DND-41 (cell line): ENCODE measurements at regions not wholly inside any gene's neighbourhood (a gene's known extent, or its start where the extent isn't known, plus 50 kb on each side); places are given as distances from the start of the nearest gene placed in this dataset.
"Not testable (repeated sequence)": the region's sequence is repeated elsewhere in the genome, so short reads cannot be mapped to it uniquely, and the experiment has no call there.

Experiments used
- ATAC-seq: fragments of 200-7000 bp; cut with Tn5 transposase; 3 replicates; pipeline ENCODE4 v1.9.1; 2021; ENCODE audit warnings: low read depth; ENCODE audit not compliant: insufficient read depth
- DNase-seq: peaks from one replicate; pipeline ENCODE4 v3.0.0-alpha.2; 2020
- H2AFZ ChIP-seq: 2 replicates; pipeline ENCODE4 v1.6.0; 2012; ENCODE audit warnings: low read depth, low read length
- H3K27ac ChIP-seq: 2 replicates; pipeline ENCODE4 v1.5.1; 2012; ENCODE audit warnings: low read length, inconsistent platforms
- H3K27me3 ChIP-seq: fragments of 200-600 bp; sonication (generic); 2 replicates; pipeline ENCODE4 v1.6.0; 2012; ENCODE audit warnings: low read length, mild to moderate bottlenecking, inconsistent platforms; ENCODE audit not compliant: insufficient read depth, poor library complexity
- H3K36me3 ChIP-seq: 2 replicates; pipeline ENCODE4 v1.5.1; 2012; ENCODE audit warnings: low read length, inconsistent platforms; ENCODE audit not compliant: insufficient read depth
- H3K4me1 ChIP-seq: 2 replicates; pipeline ENCODE4 v1.5.1; 2012; ENCODE audit warnings: mild to moderate bottlenecking, low read length; ENCODE audit not compliant: insufficient read depth
- H3K4me2 ChIP-seq: 2 replicates; pipeline ENCODE4 v1.6.0; 2012; ENCODE audit warnings: mild to moderate bottlenecking, moderate library complexity, low read length, inconsistent platforms; ENCODE audit not compliant: insufficient read depth
- H3K4me3 ChIP-seq, 2 experiments: fragments of 200-600 bp in 1 of 2; shearing (Covaris generic) in 1 of 2; 2 replicates each; pipeline ENCODE4 v1.5.1; 2012 to 2016; ENCODE audit warnings: inconsistent platforms in 2 of 2, low read length in 2 of 2, mild to moderate bottlenecking in 2 of 2, low read depth in 1 of 2, moderate library complexity in 1 of 2
- H3K79me2 ChIP-seq: 2 replicates; pipeline ENCODE4 v1.6.0; 2012; ENCODE audit warnings: low read length, inconsistent platforms; ENCODE audit not compliant: insufficient read depth
- H3K9ac ChIP-seq: 2 replicates; pipeline ENCODE4 v1.6.0; 2012; ENCODE audit warnings: low read depth, mild to moderate bottlenecking, inconsistent platforms, low read length, moderate library complexity
- H3K9me3 ChIP-seq: 2 replicates; pipeline ENCODE4 v1.5.1; 2012; ENCODE audit warnings: low read length, moderate library complexity, mild to moderate bottlenecking, inconsistent platforms; ENCODE audit not compliant: insufficient read depth, severe bottlenecking
- H4K20me1 ChIP-seq: 2 replicates; pipeline ENCODE4 v1.6.0; 2012; ENCODE audit warnings: low read length; ENCODE audit not compliant: insufficient read depth
- EZH2 ChIP-seq: IDR thresholded peaks from 3 replicates; pipeline ENCODE4 v1.6.1; 2012; ENCODE audit warnings: borderline replicate concordance, low read depth, mild to moderate bottlenecking, moderate library complexity, low read length, inconsistent platforms; ENCODE audit not compliant: severe bottlenecking
- TF ChIP-seq, protein P1 (sequence below): IDR thresholded peaks from 2 replicates; pipeline ENCODE4 v1.5.1; 2012; ENCODE audit warnings: borderline replicate concordance, low read length, moderate library complexity, mild to moderate bottlenecking; ENCODE audit not compliant: poor library complexity, severe bottlenecking; ENCODE audit errors: extremely low read depth

DNA sequence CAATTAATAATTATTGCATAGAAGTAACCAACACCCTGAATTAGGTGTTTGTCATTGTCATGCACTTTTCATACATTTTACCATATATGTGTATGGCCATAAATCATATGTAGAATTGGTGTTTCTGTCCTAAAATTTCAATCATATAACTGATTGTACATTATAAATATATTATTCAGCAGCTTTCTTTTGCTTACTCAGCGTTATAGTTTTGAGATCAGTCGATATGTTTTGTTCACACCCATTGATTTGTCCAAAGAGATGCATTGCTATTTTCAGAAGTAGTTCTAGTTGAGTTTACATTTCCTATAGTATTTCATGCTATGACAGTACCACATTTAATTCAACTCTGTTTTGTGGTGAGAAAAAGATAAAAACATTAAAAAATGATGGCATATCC, 50.5 kb upstream of the PARP4 start:
- no peak for TF ChIP-seq EZH2
- TF ChIP-seq, protein P1, sequence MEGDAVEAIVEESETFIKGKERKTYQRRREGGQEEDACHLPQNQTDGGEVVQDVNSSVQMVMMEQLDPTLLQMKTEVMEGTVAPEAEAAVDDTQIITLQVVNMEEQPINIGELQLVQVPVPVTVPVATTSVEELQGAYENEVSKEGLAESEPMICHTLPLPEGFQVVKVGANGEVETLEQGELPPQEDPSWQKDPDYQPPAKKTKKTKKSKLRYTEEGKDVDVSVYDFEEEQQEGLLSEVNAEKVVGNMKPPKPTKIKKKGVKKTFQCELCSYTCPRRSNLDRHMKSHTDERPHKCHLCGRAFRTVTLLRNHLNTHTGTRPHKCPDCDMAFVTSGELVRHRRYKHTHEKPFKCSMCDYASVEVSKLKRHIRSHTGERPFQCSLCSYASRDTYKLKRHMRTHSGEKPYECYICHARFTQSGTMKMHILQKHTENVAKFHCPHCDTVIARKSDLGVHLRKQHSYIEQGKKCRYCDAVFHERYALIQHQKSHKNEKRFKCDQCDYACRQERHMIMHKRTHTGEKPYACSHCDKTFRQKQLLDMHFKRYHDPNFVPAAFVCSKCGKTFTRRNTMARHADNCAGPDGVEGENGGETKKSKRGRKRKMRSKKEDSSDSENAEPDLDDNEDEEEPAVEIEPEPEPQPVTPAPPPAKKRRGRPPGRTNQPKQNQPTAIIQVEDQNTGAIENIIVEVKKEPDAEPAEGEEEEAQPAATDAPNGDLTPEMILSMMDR = no peak
- no peak overlapping the region for H3K27ac ChIP-seq
- ATAC-seq = no peak

GRCh38 chr13:24563971-24564370, 51.4 kb upstream of the PARP4 start:
- not testable (repeated sequence) for H3K4me2 ChIP-seq, H2AFZ ChIP-seq, H3K36me3 ChIP-seq

More for the DNA sequence above, 50.5 kb upstream of the PARP4 start:
- Histone ChIP-seq H3K27me3 (peaks cover 4% of the 10 kb centered on the region), H2AFZ (no peak overlapping the region), H3K36me3 (no peaks in the 10 kb centered on the region), H3K9me3 (no peaks in the 10 kb centered on the region), H3K79me2 (no peaks in the 10 kb centered on the region), H3K4me3 (no peak overlapping the region), H4K20me1 (no peaks in the 10 kb centered on the region), H3K4me1 (peaks cover 20% of the 10 kb centered on the region), H3K9ac (no peak overlapping the region), H3K4me2 (no peak overlapping the region)
- no peak for DNase-seq

GRCh38 chr13:24564881-24565280, 52.3 kb upstream of the PARP4 start:
- Histone ChIP-seq H3K4me3 (no peak overlapping the region), H3K9ac (no peak overlapping the region), H3K36me3 (no peaks in the 10 kb centered on the region), H3K4me2 (no peak overlapping the region), H3K27ac (no peak overlapping the region), H2AFZ (no peak overlapping the region), H3K79me2 (no peaks in the 10 kb centered on the region), H4K20me1 (no peaks in the 10 kb centered on the region), H3K9me3 (no peaks in the 10 kb centered on the region), H3K4me1 (peaks cover 9% of the 10 kb centered on the region), H3K27me3 (no peaks in the 10 kb centered on the region)
- ATAC-seq (no peak), DNase-seq (no peak)
- TF ChIP-seq EZH2 = no peak
- TF ChIP-seq, protein P1 = no peak

More at GRCh38 chr13:24563971-24564370, 51.4 kb upstream of the PARP4 start:
- not testable (repeated sequence) for H3K9ac ChIP-seq, H3K27ac ChIP-seq, H3K4me3 ChIP-seq, H3K27me3 ChIP-seq, H3K79me2 ChIP-seq, ATAC-seq, DNase-seq, H4K20me1 ChIP-seq, H3K9me3 ChIP-seq
- H3K4me1 ChIP-seq = peaks cover 18% of the 10 kb centered on the region

DNA sequence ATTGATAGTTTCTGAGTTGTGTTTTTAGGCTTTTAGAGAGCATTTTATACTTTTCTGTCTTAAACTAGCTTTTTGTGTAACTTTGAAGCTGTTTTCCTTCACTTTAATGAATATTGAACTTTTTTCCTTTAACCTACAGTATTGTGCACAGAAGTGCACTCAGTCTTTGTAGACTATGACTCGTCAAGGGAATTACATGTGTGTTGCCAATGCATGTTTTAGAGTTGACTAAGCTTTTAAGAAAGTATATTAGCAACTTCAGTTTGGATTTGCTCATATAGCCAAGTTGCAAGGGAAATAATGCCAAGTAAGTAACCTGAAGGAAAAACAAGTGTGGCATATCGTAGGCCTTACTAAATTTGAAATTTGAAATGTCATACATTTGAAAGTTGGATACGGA, 55.0 kb upstream of the PARP4 start:
- DNase-seq, ATAC-seq, H3K36me3 ChIP-seq, H3K79me2 ChIP-seq, H3K4me3 ChIP-seq, H3K27me3 ChIP-seq, H3K9me3 ChIP-seq, H3K9ac ChIP-seq, H3K4me1 ChIP-seq, H4K20me1 ChIP-seq, H3K4me2 ChIP-seq, H3K27ac ChIP-seq, H2AFZ ChIP-seq: not testable (repeated sequence)

- no peak overlapping the region for H3K4me2 ChIP-seq
- DNase-seq = no peak
- no peaks in the 10 kb centered on the region for H3K79me2 ChIP-seq
- H2AFZ ChIP-seq = no peak overlapping the region
- no peaks in the 10 kb centered on the region for H3K9me3 ChIP-seq
- no peak overlapping the region for H3K9ac ChIP-seq
- H3K4me1 ChIP-seq = no peaks in the 10 kb centered on the region
- H4K20me1 ChIP-seq = no peaks in the 10 kb centered on the region
- TF ChIP-seq, protein P1 = no peak
- no peak for TF ChIP-seq EZH2
- no peaks in the 10 kb centered on the region for H3K36me3 ChIP-seq
- no peak overlapping the region for H3K27ac ChIP-seq
- H3K27me3 ChIP-seq = no peaks in the 10 kb centered on the region
- no peak overlapping the region for H3K4me3 ChIP-seq
- no peak for ATAC-seq
These were observed 62.3 kb upstream of the PARP4 start for GRCh38 chr13:24574847-24575246.
